ENCODE measurements at regions not wholly inside any gene's neighbourhood (a gene's known extent, or its start where the extent isn't known, plus 50 kb on each side); places are given as distances from the start of the nearest gene placed in this dataset.
"Not testable (repeated sequence)": the region's sequence is repeated elsewhere in the genome, so short reads cannot be mapped to it uniquely, and the experiment has no call there.

DNA sequence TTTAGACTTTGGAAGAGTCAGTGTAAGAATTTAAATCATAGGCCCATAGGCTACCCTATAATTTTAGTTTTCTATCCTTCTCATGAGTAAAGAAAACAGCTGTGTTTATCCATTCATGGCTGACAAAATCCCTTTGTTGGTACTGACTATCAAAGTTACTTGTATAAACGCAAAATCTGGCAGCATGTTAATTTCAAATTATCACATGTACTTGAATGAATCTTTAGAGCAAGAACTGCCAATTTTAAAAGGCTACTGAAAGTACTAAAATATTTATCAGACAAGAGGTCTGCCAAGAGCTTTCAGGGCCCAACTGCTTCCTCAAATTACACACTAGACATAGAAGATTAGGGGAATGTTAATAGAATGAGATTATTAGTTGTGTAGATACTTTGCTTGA is 66.6 kb downstream of the MYL12B start:
- DNase-seq, result no peak

DNA sequence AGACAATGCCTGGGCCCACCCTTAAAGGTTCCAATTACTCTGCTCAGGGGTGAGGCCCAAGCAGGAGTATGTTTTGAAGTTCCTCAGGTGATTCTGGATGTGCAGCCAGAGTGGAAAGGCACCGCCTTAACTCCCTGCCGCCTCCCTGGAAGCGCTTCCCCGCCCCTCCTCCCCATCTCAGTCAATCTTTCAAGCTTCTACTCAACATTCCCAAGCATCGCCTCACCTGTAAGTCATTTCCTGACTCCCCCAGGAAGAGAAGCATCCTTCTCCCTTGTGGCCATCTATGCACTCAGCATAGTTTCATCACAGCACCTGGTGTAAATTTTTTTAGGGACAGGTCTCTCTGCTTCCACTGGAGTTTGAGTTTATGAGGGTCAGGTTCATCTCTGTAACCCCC is 67.5 kb downstream of the MYL12B start:
- no peak for DNase-seq

DNA sequence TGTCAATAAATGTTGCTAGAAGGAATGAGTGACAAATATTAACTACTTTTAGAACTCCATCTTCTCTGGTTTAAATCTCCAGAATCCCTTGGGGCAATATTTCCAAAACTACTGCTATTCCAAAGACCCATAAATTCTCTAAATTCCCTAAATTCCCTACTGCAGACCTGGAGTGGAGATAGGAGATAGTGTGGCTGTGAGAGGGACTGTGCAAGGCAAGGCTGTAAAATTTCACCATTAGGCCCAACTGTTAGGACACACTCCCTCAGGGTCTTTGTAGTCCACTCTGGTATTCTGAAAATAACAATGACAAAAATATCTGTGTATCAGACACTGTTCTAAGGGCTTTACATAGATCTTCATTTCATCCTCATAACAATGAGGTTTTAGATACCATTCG is 67.9 kb downstream of the MYL12B start:
- DNase-seq, result no peak

DNA sequence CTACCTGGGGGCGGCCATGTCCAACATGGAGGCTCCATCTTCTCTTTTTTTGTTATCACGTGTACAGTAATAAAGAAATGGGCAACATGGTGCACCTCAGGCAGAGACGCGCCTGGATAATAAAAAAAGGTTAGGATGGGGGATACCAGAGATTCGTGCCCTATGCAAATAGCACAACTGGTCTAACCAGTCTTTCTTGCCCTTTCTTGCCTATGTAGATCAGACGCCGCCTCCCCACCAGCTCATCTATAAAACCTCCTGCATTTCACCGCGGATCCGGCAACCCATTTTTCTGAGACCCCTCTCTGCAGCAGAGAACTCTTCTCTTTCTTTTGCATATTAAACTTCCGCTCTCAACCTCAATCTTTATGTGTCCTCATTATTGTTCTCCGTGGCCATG is 68.7 kb downstream of the MYL12B start:
- DNase-seq, result no peak

DNA sequence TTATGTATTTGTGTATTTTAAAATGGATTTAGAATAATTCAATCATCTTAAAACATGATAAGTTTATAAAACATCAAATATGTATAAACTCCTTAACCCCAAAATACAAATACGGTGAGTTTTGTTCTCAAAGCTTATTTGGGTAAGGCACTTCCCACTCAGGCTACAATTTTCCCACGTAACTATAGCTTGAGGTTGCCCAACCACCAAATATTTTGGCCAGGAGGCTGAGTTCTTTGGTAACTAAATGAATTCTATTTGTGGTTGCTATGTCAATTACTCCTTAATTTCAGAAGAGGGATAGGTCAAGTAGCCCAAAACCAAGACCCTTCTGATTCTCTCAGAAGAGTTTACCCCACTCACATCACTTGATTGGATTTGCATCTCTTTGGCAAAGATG is 70.4 kb downstream of the MYL12B start:
- DNase-seq, result no peak

DNA sequence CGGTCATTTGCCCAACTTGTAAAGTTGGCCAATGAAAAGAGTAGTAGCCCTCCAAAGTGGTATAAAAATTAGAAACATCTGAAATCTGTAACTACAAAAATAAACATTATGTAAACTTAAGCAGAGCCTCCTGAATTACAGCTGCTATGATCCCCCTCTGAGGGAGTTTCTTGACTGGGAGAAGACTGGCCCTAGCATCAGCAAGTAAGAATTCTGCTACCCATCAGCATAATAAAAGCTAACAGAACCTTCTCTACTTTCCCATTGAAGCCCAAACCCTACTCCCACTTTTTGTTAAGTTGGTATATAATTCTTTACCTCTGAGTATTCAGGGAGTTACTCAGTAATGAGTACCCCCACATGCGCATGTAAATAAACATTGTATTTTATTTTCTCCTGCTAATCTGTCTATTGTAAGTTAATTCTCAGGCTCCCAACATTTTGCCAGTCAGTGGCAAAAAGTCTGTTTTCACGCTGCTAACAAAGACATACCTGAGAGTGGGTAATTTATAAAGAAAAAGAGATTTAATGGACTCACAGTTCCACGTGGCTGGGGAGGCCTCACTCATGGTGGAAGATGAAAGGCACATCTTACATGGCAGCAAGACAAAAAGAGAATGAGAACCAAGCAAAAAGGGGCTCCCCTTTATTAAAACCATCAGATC is 71.3 kb downstream of the MYL12B start:
- DNase-seq, result no peak

DNA sequence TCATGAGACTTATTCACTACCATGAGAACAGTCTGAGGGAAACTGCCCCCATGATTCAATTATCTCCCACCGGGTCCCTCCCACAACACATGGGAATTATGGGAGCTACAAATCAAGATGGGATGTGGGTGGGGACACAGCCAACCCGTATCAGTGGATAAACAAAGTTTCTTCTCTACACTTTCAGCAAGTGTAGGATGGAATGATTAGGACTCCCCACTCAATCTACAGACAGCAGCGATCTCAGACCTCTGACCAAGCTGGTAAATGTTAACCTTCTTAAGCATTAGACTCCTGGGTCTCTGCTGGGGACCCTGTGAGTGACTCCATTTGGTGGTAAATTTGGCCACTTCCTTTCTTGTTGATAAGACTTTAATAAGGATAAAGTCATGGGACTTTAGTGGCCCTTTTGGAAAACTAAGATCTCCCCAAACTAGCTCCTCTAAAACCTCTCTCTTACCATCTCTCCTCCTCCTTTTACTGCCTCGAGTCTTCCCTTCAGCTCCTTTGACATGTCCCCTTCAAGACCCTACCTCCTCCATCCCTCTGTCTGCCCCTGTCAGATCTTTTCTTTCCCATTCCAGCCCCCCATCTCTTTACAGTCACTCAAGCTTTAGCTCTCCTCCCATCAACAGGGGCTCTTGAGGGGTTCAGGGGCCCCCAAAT is 71.9 kb downstream of the MYL12B start:
- DNase-seq, result no peak

DNA sequence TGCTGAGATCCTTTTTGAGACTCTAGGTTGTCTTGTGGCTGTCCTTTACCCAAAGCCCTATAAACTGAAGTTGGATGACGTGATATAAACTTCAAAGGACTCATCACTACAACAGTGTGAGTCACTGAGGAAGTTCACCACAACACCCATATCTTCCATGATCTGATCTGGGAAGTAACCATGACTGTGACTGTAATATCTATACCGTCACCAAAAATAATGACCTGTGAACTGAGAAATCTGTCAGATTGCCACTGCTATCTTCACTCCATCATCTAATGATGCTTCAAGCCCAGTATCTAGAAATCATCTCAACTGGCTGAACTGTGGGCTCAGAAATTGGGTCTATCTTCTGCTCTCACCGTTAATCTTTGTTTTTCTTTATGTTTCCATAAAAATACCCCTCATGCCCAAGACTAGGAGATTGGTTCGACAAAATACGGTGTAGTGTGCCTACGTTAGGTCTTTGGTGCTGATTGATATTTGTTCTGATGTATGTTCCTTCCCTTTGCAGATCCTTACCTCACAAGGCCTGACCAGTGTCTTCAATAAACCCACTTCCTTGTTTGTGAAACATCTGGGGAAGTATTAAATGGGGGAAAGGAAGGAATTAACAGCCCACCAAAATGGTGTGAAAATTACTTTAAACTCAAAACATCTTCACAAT is 78.2 kb downstream of the MYL12B start:
- no peak for DNase-seq

DNA sequence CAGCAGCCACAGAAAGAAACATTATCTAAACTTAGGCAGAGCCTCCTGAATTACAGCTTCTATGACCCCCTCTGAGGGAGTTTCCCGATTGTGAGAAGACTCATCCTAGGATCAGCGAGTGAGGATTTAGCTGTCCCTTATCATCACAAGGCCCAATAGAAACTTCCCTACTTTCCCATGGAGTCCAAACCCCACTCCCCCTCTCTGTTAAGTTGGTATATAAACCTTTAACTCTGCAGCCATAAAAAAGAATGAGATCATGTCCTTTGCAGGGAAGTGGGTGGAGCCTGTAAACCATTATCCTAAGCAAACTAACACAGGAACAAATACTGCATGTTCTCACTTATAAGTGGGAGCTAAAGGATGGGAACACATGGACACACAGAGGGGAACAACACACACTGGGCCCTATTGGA is 78.8 kb downstream of the MYL12B start:
- no peak for DNase-seq

DNA sequence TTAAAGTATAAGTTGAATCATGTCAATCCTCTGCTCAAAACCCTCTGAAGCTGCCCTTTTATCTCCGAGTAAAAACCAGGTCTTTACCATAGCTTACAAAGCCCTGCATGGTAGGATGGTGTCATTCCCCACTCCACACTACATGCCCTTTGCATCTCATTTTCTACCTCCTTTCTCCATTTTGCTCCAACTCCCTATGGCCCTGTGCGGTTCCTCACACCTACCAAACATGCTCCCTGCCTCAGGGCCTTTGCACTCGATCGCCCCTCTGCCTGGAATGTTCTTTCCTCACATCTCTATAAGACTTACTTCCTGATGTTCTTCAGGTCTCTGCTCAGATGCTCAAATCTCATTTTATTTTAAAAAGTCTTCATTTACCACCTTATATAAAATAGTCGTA is 80.7 kb downstream of the MYL12B start:
- no peak for DNase-seq

DNA sequence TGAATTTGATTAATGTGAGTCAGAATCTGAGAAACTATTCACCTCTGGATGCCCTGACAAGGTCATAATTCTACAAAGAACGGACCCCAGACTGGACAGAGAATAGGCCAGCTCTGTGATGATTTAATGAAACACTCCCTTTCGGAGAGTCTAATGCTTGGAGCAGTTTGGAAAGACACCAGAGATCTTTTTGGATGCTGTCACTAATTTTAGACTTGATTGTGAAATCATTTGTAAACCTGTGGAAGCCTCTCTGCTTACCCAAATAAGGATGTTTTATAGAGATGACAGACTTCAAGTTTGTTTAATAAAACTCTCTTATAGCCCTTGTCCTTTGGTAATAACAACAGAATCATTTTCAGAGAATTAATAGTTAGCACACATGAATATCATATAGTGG is 83.5 kb downstream of the MYL12B start:
- DNase-seq, result no peak

DNA sequence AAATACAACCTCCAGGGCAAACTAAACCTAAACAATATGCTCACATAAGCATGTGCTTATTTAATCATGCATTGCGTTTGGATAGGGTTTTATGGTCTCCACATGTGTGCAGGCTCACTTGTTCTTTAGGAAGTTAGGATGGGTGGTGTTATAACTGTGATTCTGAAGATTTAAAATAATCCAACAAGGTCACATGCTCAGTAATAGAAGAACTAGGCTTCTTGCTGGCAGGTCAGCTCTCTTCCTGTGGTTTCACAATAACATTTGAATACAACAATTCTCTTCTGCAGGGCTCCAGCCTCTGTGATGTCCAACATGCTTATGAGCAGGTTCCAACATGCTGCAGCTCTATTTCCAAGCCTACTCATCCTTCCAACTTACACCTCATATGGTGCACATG is 84.0 kb downstream of the MYL12B start:
- no peak for DNase-seq

DNA sequence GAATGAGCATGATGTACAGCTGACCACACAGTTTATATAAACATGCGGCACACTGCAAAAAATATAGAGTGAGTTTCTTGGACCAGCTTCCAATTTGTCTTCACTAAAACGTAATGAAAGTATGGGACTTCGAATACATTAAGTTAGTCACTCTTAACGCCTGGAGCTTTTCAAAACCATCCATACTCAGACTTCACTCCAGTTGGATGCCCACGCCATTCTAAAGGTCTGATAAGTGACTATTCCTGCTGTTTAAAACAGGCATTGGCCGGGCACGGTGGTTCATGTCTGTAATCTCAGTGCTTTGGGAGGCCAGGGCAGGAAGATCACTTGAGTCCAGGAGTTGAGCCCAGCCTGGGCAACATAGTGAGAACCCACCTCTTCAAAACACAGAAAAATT is 84.6 kb downstream of the MYL12B start:
- DNase-seq, result no peak

DNA sequence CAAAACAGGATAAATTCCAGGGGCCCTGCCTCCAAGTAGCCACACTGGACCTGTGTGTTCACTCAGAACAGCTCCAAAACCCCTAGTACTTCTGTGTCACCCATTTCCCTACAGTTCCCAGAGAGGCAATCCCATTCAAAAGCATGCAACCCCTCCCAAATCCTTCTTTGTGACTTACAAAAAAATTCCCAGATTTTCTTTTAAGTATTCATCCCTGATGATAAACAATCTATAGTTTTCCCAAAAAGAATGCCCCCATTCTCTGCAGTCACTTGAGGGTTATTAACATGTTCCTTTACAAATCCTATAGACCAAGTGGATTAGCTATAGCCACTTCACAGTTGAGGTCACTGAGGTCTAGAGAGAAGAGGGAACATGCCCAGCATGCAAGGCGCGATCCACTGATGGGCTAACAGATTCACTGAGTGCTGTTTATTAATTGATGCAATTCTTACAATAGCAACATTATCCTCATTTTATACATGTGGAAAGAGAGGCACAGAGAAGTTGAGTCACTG is 85.4 kb downstream of the MYL12B start:
- peak; percentile 57 for DNase-seq

DNA sequence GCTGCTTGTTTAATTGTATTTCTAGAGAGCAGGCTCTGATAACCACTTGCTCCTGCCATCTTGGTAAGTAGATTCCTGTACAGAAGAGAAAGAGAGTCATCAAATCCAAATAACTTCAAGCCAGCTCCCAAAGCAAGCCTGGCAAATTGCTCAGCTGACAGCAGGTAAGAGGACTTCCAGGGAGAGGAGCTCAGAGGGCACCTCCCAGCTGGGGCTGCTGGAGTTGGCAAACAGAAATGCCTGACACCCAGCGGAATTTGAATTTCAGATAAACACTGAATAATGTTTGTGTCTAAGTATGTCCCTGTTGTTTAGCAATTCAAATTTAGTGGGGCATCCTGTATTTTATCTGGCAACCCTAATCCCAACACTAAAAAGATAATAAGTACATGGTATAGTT is 86.2 kb downstream of the MYL12B start:
- DNase-seq, result no peak

DNA sequence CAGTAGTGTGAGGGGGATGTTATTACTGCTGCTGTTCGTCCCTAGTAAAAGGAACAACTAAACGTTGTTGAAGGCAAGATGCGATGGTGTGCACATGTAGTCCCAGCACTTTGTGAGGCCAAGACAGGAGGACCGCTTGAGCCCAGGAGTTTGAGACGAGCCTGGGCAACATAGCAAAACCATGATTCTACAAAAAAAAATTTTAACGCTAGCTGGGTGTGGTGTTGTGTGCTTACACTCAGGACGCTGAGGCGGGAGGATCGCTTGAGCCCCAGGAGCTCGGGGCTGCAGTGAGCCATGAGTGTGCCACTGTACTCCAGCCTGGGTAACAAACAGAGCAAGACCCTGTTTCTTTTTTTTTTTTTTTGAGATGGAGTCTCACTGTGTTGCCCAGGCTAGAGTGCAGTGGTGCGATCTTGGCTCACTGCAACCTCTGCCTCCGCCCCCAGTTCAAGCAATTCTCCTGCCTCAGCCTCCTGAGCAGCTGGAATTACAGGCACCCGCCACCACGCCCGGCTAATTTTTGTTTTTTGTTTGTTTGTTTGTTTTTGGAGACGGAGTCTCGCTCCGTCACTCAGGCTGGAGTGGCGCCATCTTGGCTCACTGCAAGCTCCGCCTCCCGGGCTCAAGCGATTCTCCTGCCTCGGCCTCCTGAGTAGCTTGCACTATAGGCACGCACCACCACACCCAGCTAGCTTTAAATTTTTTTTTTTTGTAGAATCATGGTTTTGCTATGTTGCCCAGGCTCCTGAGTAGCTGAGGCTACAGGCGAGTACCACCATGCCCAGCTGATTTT is 87.3 kb downstream of the MYL12B start:
- not testable (repeated sequence) for DNase-seq

DNA sequence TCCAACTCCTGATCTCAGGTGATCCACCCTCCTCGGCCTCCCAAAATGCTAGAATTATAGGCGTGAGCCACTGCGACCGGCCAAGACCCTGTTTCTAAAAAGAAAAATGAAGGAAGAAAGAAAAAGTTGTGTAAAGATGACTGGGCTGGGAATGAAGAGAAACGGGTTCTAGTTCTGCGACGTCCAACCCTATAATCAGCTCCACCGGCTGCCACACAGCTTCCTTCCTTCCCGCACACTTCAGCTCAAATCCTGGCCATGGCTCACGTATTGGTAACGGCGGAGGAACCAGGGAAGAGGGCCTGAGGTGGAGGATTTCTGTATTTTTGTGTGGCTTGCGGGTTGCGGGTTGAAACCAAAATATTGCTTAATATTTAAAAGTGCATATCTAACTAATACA is 88.1 kb downstream of the MYL12B start:
- no peak for DNase-seq

DNA sequence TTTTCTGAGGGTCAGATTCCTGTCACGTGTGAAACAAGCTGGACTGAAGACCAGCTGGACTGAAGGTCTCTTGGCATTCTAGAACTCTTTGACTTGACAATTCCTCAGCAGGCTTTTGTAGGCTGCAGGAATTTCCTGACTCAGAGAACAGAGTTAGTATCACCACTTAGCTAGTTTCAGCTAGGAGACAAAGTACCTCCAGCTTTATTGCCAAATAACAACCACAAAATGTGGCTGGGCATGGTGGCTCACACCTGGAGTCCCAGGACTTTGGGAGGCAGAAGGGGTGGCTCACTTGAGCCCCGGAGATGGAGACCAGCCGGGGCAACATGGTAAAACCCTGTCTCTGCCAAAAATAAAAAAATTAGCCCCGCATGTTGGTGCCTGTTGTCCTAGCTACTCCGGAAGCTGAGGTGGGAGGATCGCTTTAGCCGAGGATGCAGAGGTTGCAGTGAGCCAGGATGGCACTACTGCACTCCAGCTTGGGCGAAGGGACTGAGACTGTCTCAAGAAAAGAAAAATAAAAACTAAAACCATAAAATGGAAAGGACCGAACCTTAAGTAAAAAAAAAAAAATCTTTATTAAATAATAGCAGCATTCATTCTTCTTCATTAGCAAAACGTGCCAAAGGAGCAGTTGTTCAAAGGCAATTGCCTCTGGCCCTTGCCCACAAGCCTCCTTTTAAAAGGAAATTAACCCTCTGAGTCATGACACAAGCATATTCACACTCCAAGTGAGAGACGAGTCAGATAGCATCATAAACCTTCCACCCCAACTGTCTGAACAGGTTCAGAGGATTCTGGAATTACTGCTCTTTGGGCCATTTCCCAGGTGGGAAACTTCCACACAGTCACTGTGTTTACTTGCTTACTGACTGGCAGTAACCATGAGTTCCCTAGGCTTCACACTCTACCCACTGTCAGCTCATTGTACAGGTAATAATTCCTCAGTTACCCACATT is 88.9 kb downstream of the MYL12B start:
- no peak for DNase-seq

DNA sequence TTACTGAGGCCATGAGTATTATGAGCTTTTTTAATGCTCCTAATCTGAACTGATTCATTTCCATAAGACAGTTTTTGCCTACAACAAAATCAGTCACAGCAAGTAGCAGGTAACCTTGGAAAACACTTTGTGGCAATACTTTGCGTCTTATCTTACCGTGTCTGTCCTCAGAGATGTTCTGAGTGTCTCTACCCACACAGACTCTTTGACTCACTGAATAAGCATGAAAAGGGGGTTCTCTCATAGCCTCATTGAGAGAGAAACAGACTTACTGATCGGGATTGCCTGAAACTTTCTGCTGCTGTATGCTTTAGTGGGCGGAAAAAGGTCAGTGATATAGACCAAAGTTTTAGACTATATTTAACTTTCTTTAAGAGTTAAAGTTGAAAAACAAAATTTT is 92.6 kb downstream of the MYL12B start:
- DNase-seq, result no peak

DNA sequence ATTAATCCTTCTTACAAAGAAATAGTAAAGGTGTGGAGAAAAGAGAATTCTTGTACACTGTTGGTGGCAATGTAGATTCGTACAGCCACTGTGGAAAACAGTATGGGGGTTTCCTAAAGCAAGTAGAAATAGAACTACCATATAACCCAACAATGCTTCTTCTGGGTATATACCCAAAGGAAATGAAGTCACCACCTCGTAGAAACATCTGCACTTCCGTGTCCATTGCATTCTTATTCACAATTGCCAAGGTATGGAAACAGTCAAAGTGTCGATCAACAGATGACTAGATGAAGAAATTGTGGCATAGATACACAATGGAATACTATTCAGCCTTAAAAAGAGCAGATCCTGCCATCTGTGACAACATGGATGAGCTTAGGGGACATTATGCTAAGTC is 93.4 kb upstream of the TGIF1 start:
- no peak for DNase-seq

DNA sequence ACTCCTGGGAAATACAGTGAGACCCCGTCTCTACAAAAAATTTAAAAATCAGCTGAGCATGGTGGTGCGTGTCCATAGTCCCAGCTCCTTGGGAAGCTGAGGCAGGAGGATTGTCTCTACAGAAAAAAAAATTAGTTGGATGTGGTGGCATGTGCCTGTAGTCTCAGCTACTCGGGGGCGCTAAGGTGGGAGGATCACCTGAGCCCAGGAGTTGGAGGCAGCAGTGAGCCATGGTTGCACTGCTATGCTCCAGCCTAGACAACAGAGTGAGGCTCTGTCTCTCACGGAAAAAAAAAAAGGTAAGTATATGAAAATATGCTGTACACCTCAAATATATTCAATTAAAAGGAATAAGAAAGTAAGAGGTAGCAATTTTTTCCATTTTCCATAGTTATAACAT is 92.5 kb upstream of the TGIF1 start:
- DNase-seq, result no peak

DNA sequence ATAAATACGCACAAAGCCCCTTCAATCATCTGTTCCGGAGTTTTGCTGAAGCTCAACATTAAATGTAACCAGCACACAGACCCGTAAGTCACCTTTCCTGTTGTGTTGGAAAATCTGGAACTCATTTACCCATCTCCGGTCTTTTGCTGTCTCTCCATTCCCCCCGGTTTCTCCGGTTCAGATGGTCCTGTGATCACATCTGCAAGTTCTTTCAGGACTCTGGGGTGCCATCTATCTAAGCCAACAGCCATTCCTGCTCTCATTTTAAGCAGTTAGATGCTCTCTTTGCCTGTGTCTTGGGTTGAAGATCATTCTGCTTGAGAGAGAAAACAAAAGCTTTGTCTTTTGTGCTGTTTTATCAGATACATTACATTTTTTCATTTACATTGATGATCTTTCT is 91.7 kb upstream of the TGIF1 start:
- no peak for DNase-seq

Data from NCI-H82 (cell line).